ENCODE measurements at regions not wholly inside any gene's neighbourhood (a gene's known extent, or its start where the extent isn't known, plus 50 kb on each side); places are given as distances from the start of the nearest gene placed in this dataset.

DNA sequence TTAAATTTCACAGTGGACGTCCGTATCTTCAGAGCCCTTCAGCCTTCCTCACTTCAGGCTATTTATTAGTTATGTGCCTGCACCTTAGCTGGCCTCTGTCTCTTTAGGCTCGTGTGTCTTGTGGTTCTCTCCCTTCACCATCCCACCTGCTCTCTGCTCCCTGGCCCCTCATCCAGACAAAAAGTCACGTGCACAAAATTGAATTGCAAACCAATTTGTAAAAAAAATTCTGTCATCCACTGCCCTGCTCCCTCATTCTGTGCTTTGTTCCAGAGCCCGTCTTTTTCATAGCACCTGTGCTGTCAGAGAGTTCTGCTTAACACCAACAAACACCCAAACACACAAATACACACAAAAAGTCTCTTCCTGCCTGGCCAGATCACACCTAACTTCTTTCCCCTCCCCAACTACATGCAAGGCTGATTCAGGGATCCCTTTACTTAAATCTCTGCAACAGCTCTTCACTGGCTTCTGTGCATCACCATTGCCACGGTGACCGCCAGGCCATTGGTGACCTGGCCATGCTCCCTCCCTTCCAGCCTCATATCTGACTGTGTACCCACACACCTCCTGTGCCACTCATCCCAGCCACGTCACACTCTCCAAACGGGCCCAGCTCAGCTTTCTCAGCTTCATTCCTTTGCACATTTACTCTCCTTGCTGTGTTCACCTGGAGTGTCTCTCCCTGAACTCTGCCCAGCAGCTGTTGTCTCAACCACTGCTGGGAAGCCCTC is 205.7 kb downstream of the TTC8 start:
- TF ChIP-seq, protein P1, sequence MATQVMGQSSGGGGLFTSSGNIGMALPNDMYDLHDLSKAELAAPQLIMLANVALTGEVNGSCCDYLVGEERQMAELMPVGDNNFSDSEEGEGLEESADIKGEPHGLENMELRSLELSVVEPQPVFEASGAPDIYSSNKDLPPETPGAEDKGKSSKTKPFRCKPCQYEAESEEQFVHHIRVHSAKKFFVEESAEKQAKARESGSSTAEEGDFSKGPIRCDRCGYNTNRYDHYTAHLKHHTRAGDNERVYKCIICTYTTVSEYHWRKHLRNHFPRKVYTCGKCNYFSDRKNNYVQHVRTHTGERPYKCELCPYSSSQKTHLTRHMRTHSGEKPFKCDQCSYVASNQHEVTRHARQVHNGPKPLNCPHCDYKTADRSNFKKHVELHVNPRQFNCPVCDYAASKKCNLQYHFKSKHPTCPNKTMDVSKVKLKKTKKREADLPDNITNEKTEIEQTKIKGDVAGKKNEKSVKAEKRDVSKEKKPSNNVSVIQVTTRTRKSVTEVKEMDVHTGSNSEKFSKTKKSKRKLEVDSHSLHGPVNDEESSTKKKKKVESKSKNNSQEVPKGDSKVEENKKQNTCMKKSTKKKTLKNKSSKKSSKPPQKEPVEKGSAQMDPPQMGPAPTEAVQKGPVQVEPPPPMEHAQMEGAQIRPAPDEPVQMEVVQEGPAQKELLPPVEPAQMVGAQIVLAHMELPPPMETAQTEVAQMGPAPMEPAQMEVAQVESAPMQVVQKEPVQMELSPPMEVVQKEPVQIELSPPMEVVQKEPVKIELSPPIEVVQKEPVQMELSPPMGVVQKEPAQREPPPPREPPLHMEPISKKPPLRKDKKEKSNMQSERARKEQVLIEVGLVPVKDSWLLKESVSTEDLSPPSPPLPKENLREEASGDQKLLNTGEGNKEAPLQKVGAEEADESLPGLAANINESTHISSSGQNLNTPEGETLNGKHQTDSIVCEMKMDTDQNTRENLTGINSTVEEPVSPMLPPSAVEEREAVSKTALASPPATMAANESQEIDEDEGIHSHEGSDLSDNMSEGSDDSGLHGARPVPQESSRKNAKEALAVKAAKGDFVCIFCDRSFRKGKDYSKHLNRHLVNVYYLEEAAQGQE (IDR thresholded peaks at IDR 0.05; ENCODE audit: insufficient read depth in 1 of 2, low read depth in 2 of 2, low read length in 2 of 2): no peak

DNA sequence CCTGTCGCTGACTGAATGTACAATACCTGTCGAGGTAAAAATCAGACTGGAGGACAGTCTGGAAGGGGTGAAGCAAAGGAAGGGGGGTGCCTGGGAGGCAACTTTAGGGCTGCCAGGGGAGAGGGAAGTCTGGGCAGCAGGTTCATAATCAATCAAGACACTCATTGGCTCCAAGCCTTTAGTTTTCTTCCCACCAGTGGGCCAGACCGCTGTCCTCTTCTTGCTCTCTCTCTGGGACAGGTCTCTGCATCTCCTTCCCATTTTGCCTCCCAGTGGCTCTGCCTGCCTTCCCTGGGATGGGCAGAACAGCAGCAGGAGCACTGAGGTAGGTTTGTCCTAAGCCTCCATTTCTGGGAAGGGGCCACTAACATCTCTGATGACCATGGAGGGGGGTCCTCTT is 206.5 kb downstream of the TTC8 start:
- no peak for TF ChIP-seq POLR2AphosphoS5 (IDR thresholded peaks at IDR 0.05; ENCODE audit: low read depth, low read length)

DNA sequence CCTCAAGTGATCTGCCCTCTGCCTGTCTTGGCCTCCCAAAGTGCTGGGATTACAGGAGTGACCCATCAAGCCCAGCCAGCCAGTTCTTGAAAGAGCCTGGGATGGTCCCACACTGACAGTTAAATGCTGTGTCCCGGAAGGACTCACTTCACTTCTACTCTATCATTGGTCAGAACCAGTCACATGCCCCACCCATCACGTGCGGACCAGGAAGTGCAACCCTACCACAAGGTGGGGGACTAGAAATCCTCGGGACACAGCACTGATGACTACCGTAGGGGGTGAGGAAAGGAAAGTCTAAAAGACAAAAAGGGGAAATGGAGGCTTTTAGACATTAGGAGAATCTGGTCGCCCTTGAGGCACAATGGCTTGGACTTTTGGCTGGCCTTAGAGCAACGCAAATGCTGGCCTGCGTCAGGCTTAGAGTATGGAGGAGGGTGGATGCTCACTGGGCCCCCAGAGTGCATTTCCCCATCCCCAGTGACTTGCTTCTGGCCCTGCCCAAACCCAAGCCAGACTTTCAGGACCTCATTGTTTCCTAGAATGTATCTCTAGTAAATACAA is 207.7 kb downstream of the TTC8 start:
- no peak for TF ChIP-seq FOXP2 (optimal IDR thresholded peaks at IDR 0.05; ENCODE audit: borderline replicate concordance, extremely low read depth, extremely low read length, insufficient read depth)
- TF ChIP-seq TAF1 (IDR thresholded peaks at IDR 0.05; ENCODE audit: borderline replicate concordance, insufficient read depth, low read length): no peak

DNA sequence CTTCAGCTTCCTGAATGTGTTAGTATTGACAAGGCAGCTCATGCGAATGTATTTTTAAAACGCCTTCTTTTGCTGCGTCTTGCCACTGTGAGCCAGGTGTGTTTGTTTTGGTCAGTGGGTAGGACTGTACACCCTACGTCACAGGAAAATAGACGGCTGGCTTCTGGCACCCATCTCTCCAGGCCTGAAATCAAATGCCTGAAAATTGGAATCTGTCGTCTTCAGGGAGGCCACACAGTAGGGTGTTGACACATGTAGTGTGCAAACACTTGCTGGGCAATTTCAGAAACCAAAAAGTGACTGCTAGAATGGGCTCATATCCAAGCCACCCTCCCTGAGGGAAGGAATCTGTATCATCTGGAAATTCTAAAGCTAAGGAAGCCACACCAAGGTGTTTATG is 209.3 kb downstream of the TTC8 start:
- TF ChIP-seq POLR2AphosphoS5 (IDR thresholded peaks at IDR 0.05; ENCODE audit: low read depth, low read length) (no peak), TAF1 (IDR thresholded peaks at IDR 0.05; ENCODE audit: borderline replicate concordance, insufficient read depth, low read length) (no peak), FOXP2 (optimal IDR thresholded peaks at IDR 0.05; ENCODE audit: borderline replicate concordance, extremely low read depth, extremely low read length, insufficient read depth) (no peak), SIN3A (IDR thresholded peaks at IDR 0.05; ENCODE audit: borderline replicate concordance, insufficient read depth, low read length) (no peak)
- TF ChIP-seq, protein P1 (IDR thresholded peaks at IDR 0.05; ENCODE audit: insufficient read depth in 1 of 2, low read depth in 2 of 2, low read length in 2 of 2): no peak

DNA sequence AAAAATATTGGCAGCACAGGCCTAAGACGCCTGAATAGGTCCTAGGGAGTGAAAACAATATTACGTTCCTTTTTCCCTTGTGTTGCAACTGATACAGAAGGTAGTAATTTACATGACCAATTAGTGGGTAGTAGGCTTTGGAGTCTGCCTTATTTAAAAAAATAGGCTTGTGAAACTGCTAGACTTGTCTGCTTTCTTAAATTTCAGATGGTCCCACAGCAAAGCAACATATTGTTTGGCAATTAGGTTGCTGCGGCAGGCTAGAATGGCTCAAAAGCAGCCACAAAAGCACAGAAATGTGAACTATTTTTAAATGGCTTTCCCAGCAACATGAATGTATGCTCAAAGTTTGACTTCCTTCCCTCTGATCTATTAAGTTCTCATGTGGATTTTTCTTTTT is 211.9 kb downstream of the TTC8 start:
- no peak for TF ChIP-seq FOXP2 (optimal IDR thresholded peaks at IDR 0.05; ENCODE audit: borderline replicate concordance, extremely low read depth, extremely low read length, insufficient read depth)
- TF ChIP-seq POLR2AphosphoS5 (IDR thresholded peaks at IDR 0.05; ENCODE audit: low read depth, low read length): no peak
- TF ChIP-seq, protein P1 (IDR thresholded peaks at IDR 0.05; ENCODE audit: insufficient read depth in 1 of 2, low read depth in 2 of 2, low read length in 2 of 2): no peak
- no peak for TF ChIP-seq TAF1 (IDR thresholded peaks at IDR 0.05; ENCODE audit: borderline replicate concordance, insufficient read depth, low read length)
- TF ChIP-seq SIN3A (IDR thresholded peaks at IDR 0.05; ENCODE audit: borderline replicate concordance, insufficient read depth, low read length): no peak

DNA sequence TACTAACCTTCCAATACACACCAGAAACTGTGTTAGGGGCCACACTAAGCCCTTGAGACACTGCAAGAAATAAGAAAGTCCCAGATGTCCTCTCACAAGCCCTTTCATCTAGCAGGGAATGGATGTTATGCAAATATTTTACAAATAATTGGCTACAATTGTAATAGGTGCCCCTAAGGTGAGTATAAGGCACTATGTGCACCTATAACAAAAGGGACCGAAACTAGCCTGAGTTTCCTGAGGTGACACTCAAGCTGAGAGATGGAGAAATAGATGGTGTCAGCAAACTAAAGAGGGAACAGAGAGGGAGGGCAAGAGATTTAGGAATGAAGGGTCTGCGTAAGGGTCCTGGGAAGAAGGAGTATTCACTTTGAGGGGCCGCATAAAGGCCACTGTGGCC is 212.6 kb downstream of the TTC8 start:
- TF ChIP-seq SIN3A (IDR thresholded peaks at IDR 0.05; ENCODE audit: borderline replicate concordance, insufficient read depth, low read length) (no peak), TAF1 (IDR thresholded peaks at IDR 0.05; ENCODE audit: borderline replicate concordance, insufficient read depth, low read length) (no peak), POLR2AphosphoS5 (IDR thresholded peaks at IDR 0.05; ENCODE audit: low read depth, low read length) (no peak), FOXP2 (optimal IDR thresholded peaks at IDR 0.05; ENCODE audit: borderline replicate concordance, extremely low read depth, extremely low read length, insufficient read depth) (no peak)
- TF ChIP-seq, protein P1 (IDR thresholded peaks at IDR 0.05; ENCODE audit: insufficient read depth in 1 of 2, low read depth in 2 of 2, low read length in 2 of 2): no peak
